ENCODE measurements at regions not wholly inside any gene's neighbourhood (a gene's known extent, or its start where the extent isn't known, plus 50 kb on each side); places are given as distances from the start of the nearest gene placed in this dataset.

DNA sequence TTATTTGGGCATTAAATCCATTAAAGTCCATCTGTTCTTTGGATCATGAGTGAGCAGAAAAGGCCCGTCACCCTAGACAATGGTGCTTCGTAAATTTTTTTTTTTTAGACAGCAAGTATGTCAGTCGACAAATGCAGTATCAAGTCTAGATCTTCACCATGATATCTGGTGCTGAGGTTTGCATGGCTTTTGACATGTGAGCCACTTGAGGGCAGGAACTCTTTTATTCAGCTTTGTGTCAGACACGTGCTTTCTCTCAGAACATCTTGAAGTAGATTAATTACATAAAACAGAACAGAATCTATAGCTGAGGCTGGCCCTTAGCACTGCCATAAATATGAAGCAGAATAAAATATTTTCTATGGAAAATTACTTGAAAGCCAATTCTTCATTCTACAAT lies 62.9 kb upstream of the CARD18 start:
- TF ChIP-seq, protein P1, sequence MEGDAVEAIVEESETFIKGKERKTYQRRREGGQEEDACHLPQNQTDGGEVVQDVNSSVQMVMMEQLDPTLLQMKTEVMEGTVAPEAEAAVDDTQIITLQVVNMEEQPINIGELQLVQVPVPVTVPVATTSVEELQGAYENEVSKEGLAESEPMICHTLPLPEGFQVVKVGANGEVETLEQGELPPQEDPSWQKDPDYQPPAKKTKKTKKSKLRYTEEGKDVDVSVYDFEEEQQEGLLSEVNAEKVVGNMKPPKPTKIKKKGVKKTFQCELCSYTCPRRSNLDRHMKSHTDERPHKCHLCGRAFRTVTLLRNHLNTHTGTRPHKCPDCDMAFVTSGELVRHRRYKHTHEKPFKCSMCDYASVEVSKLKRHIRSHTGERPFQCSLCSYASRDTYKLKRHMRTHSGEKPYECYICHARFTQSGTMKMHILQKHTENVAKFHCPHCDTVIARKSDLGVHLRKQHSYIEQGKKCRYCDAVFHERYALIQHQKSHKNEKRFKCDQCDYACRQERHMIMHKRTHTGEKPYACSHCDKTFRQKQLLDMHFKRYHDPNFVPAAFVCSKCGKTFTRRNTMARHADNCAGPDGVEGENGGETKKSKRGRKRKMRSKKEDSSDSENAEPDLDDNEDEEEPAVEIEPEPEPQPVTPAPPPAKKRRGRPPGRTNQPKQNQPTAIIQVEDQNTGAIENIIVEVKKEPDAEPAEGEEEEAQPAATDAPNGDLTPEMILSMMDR (IDR thresholded peaks at IDR 0.05): no peak
- no peak for TF ChIP-seq POLR2A (IDR thresholded peaks at IDR 0.05)
